OCI-LY1 (cell line): ENCODE measurements at regions not wholly inside any gene's neighbourhood (a gene's known extent, or its start where the extent isn't known, plus 50 kb on each side); places are given as distances from the start of the nearest gene placed in this dataset.

Source experiments
- H2AFZ ChIP-seq: fragments of 200-600 bp; sonication (generic), shearing (Covaris generic); 2 replicates; pipeline ENCODE4 v1.6.0; 2014; ENCODE audit warnings: antibody characterized with exemption, mild to moderate bottlenecking, low read length
- H3F3A ChIP-seq: fragments of 200-600 bp; sonication (generic), shearing (Covaris generic); 2 replicates; pipeline ENCODE4 v1.6.0; 2014; ENCODE audit warnings: mild to moderate bottlenecking, antibody characterized with exemption, low read length, moderate library complexity; ENCODE audit not compliant: insufficient read depth
- H3K27ac ChIP-seq: fragments of 200-600 bp; sonication (generic); 2 replicates; pipeline ENCODE4 v1.5.1; 2014; ENCODE audit warnings: low read length, mixed run types, mild to moderate bottlenecking, low read depth; ENCODE audit not compliant: poor library complexity, severe bottlenecking
- H3K27me3 ChIP-seq: fragments of 200-600 bp; sonication (generic); 2 replicates; pipeline ENCODE4 v1.6.0; 2014; ENCODE audit warnings: antibody characterized with exemption, mild to moderate bottlenecking, low read length, moderate library complexity; ENCODE audit not compliant: insufficient read depth
- H3K36me3 ChIP-seq: fragments of 200-600 bp; sonication (generic); 2 replicates; pipeline ENCODE4 v1.6.1; 2014; ENCODE audit warnings: mild to moderate bottlenecking, antibody characterized with exemption, low read length, moderate library complexity, mixed read lengths; ENCODE audit not compliant: insufficient read depth
- H3K4me1 ChIP-seq: fragments of 200-600 bp; sonication (generic); 2 replicates; pipeline ENCODE4 v1.5.1; 2014; ENCODE audit warnings: mild to moderate bottlenecking, low read length, moderate library complexity; ENCODE audit not compliant: insufficient read depth, severe bottlenecking
- H3K4me2 ChIP-seq: fragments of 200-600 bp; sonication (generic), shearing (Covaris generic); 2 replicates; pipeline ENCODE4 v1.6.1; 2014; ENCODE audit warnings: low read length
- H3K4me3 ChIP-seq: fragments of 200-600 bp; sonication (generic); 2 replicates; pipeline ENCODE4 v1.5.1; 2014; ENCODE audit warnings: low read length, low read depth, mild to moderate bottlenecking, mixed read lengths; ENCODE audit not compliant: poor library complexity, severe bottlenecking
- H3K79me2 ChIP-seq: fragments of 200-600 bp; shearing (Covaris generic); 2 replicates; pipeline ENCODE4 v1.6.1; 2016; ENCODE audit warnings: mixed run types, low read length, mixed read lengths; ENCODE audit not compliant: insufficient read depth
- H3K9ac ChIP-seq: fragments of 200-600 bp; sonication (generic), shearing (Covaris generic); 2 replicates; pipeline ENCODE4 v1.6.1; 2014; ENCODE audit warnings: mild to moderate bottlenecking, low read length, mixed read lengths
- H3K9me2 ChIP-seq: fragments of 200-600 bp; sonication (generic), shearing (Covaris generic); 2 replicates; pipeline ENCODE4 v1.6.1; 2014; ENCODE audit warnings: low read depth, mild to moderate bottlenecking, low read length, mixed read lengths
- H3K9me3 ChIP-seq: fragments of 200-600 bp; shearing (Covaris generic); 2 replicates; pipeline ENCODE4 v1.6.1; 2014; ENCODE audit warnings: low read length, mixed read lengths
- H4K20me1 ChIP-seq: fragments of 200-600 bp; sonication (generic), shearing (Covaris generic); 2 replicates; pipeline ENCODE4 v1.6.0; 2016; ENCODE audit warnings: mild to moderate bottlenecking, low read length; ENCODE audit not compliant: insufficient read depth
- CTCF ChIP-seq: fragments of 200-600 bp; sonication (generic), shearing (Covaris generic); IDR thresholded peaks from 2 replicates; pipeline ENCODE4 v1.5.1; 2017; ENCODE audit warnings: mild to moderate bottlenecking, antibody characterized with exemption, low read length, moderate library complexity, mixed read lengths
- EZH2 ChIP-seq: fragments of 200-600 bp; sonication (generic), shearing (Covaris generic); IDR thresholded peaks from 2 replicates; pipeline ENCODE4 v1.8.0; 2017; ENCODE audit warnings: borderline replicate concordance, mixed run types, mild to moderate bottlenecking, antibody characterized with exemption, low read length, moderate library complexity, mixed read lengths

GRCh38 chr4:59650861-59651260 lies 1549.3 kb upstream of the ADGRL3 start:
- no peaks in the 10 kb centered on the region for H3K36me3 ChIP-seq
- no peak overlapping the region for H3K4me2 ChIP-seq
- H3K27me3 ChIP-seq: no peaks in the 10 kb centered on the region
- H3K4me1 ChIP-seq: no peaks in the 10 kb centered on the region
- H3F3A ChIP-seq: no peaks in the 10 kb centered on the region
- H4K20me1 ChIP-seq: no peaks in the 10 kb centered on the region
- no peaks in the 10 kb centered on the region for H3K9me3 ChIP-seq
- H2AFZ ChIP-seq: no peak overlapping the region
- H3K9me2 ChIP-seq: no peaks in the 10 kb centered on the region
- no peaks in the 10 kb centered on the region for H3K79me2 ChIP-seq
- H3K9ac ChIP-seq: no peak overlapping the region
- no peak overlapping the region for H3K27ac ChIP-seq
- no peak overlapping the region for H3K4me3 ChIP-seq
- TF ChIP-seq CTCF (no peak), EZH2 (no peak)

GRCh38 chr4:59655996-59656395 lies 1544.1 kb upstream of the ADGRL3 start:
- H3K36me3 ChIP-seq: no peaks in the 10 kb centered on the region
- no peak overlapping the region for H2AFZ ChIP-seq
- H3K4me1 ChIP-seq: no peaks in the 10 kb centered on the region
- no peak for TF ChIP-seq CTCF
- TF ChIP-seq EZH2: no peak
- H3K9ac ChIP-seq: no peak overlapping the region
- H3K9me3 ChIP-seq: no peaks in the 10 kb centered on the region
- no peaks in the 10 kb centered on the region for H3K27me3 ChIP-seq
- no peak overlapping the region for H3K4me2 ChIP-seq
- H4K20me1 ChIP-seq: no peaks in the 10 kb centered on the region
- H3F3A ChIP-seq: no peaks in the 10 kb centered on the region
- H3K27ac ChIP-seq: no peak overlapping the region
- no peaks in the 10 kb centered on the region for H3K9me2 ChIP-seq
- H3K79me2 ChIP-seq: no peaks in the 10 kb centered on the region
- H3K4me3 ChIP-seq: no peak overlapping the region

- Histone ChIP-seq H3K36me3 (no peaks in the 10 kb centered on the region), H3K9me3 (no peaks in the 10 kb centered on the region), H3K9ac (no peak overlapping the region), H2AFZ (no peak overlapping the region), H3F3A (no peaks in the 10 kb centered on the region), H4K20me1 (no peaks in the 10 kb centered on the region), H3K4me2 (no peak overlapping the region), H3K27me3 (no peaks in the 10 kb centered on the region), H3K9me2 (no peaks in the 10 kb centered on the region), H3K79me2 (no peaks in the 10 kb centered on the region), H3K4me3 (no peak overlapping the region), H3K27ac (no peak overlapping the region), H3K4me1 (no peaks in the 10 kb centered on the region)
- TF ChIP-seq EZH2 (no peak), CTCF (no peak)
Measured at GRCh38 chr4:59664771-59665170, 1535.4 kb upstream of the ADGRL3 start.
